Spinal cord (tissue), 9 donors: ENCODE measurements at regions not wholly inside any gene's neighbourhood (a gene's known extent, or its start where the extent isn't known, plus 50 kb on each side); places are given as distances from the start of the nearest gene placed in this dataset.
"Not testable (repeated sequence)": the region's sequence is repeated elsewhere in the genome, so short reads cannot be mapped to it uniquely, and the experiment has no call there.

Source experiments
- DNase-seq, 6 donors: peaks; one replicate each; pipeline versions ENCODE4 v3.0.0 to v3.0.0-alpha.2; 2013 to 2015; ENCODE audit warnings: low spot score in 6 of 6, low read depth in 4 of 6
- H3K27ac ChIP-seq: one replicate; pipeline ENCODE4 v1.5.1; 2013; ENCODE audit warnings: low read depth, low read length, control low read depth
- H3K27me3 ChIP-seq: one replicate; pipeline ENCODE4 v1.6.1; 2013; ENCODE audit warnings: low read length; ENCODE audit not compliant: control insufficient read depth, insufficient read depth
- H3K36me3 ChIP-seq: one replicate; pipeline ENCODE4 v1.6.1; 2013; ENCODE audit warnings: low read length; ENCODE audit not compliant: control insufficient read depth, insufficient read depth
- H3K4me1 ChIP-seq: one replicate; pipeline ENCODE4 v1.6.1; 2013; ENCODE audit warnings: low read length; ENCODE audit not compliant: control insufficient read depth, insufficient read depth
- H3K4me3 ChIP-seq: one replicate; pipeline ENCODE4 v1.5.1; 2013; ENCODE audit warnings: low read depth, low read length, control low read depth
- H3K9me3 ChIP-seq: one replicate; pipeline ENCODE4 v1.6.1; 2013; ENCODE audit warnings: low read length; ENCODE audit not compliant: control insufficient read depth, insufficient read depth
- WGBS: methylation state at CpG from one replicate; pipeline ENCODE4 v1.1.5; 2013; ENCODE audit warnings: missing lambda C conversion rate; ENCODE audit not compliant: insufficient coverage; 5-methylcytosine and 5-hydroxymethylcytosine counted together
- donor health status: healthy.

DNA sequence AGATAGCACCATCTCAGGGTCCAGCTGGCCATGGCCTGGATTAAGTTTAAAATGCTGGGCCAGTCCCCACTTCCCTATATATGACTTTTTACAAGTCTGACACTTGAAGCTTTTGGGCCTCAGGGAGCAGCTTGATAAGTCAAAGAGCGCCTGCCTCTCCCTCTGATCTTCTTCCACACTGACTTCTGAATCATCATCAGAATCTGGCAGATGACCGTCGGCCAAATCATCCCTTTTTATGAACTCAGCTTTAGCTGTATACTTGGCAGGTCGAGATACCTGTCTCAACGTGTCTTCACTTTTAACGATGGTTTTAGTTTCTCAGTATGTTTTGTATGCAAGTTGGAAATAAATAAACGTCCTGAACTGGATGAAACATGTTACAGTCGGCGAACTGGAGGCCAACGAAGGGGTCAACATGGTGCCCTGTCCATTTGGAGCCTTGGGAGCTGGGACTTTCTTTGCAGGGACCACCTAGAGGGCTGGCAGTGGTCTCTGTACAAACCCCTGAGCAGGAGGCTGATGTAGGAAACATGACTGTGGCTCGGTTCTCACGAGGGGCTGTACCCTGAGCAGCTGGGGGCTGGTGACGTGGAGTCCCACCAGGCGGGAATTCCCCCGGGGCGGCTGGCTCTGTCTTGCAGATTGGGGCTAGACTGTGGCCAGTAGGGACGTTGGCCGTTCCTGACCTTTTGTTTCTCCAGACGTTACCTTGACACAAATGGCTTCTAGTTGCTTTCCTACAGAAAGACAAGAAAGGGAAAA is 153.8 kb upstream of the PRKX start:
- H3K27ac ChIP-seq, H3K4me1 ChIP-seq, H3K36me3 ChIP-seq, H3K4me3 ChIP-seq, DNase-seq, H3K27me3 ChIP-seq, H3K9me3 ChIP-seq: not testable (repeated sequence)
- no CpG with 5 or more reads among the region's 19 CpGs for WGBS

DNA sequence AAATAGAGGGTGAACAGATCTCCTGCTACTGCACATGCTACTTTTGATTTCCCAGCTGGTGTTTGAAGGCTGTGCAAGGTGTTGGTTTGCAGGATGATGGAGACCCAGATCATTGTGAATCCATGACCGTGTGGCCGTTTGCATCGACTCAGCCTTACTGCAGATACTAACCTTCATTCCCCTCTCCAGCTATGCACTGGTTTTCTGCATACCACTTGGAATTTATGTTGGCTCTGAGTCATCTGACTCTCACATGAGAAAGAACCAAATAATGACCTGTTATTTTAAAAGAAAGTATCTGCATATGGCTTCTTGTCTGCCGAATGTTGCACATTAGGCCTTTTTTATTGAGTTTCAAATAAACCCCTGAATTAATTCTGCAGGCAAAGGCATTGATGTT is 144.9 kb upstream of the PRKX start:
- H3K27ac ChIP-seq, H3K9me3 ChIP-seq, H3K27me3 ChIP-seq, H3K4me1 ChIP-seq, DNase-seq, H3K36me3 ChIP-seq, H3K4me3 ChIP-seq: not testable (repeated sequence)
- whole genome bisulfite sequencing, result no CpG with 5 or more reads among the region's 4 CpGs

DNA sequence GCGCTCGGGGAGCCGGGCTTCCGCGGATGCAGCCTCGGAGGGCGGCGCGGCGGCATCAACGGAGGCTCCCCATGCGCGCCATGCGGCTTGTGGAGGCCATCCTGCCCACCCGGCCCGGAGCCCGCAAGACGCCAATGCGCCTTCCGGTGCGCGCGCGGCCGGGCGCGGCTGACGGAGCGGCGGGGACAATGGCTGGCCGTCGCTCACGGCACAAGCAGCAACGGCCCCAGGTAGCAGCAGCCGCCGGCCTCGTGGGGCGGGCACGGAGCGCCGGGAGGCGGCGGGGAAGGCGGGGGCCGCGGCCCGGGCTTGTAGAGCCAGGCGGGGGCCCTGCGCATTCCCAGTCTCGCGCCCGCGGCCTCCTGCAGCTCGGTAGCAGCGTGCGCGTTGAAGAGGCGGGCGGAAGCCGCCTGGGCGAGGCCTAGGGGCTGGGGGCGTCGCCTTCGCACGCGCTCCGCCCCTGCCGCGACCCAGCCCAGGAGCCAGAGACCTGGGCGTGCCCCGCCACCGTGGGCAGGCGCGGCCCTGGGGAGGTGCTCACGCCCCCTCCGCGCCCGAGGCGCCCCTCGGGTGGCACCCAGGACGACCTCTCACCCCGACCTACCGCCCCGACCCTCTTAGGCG is 130.2 kb upstream of the PRKX start:
- not testable (repeated sequence) for H3K4me1 ChIP-seq, H3K36me3 ChIP-seq, H3K4me3 ChIP-seq, H3K27ac ChIP-seq, H3K27me3 ChIP-seq, DNase-seq, H3K9me3 ChIP-seq
- no CpG with 5 or more reads among the region's 85 CpGs for WGBS

DNA sequence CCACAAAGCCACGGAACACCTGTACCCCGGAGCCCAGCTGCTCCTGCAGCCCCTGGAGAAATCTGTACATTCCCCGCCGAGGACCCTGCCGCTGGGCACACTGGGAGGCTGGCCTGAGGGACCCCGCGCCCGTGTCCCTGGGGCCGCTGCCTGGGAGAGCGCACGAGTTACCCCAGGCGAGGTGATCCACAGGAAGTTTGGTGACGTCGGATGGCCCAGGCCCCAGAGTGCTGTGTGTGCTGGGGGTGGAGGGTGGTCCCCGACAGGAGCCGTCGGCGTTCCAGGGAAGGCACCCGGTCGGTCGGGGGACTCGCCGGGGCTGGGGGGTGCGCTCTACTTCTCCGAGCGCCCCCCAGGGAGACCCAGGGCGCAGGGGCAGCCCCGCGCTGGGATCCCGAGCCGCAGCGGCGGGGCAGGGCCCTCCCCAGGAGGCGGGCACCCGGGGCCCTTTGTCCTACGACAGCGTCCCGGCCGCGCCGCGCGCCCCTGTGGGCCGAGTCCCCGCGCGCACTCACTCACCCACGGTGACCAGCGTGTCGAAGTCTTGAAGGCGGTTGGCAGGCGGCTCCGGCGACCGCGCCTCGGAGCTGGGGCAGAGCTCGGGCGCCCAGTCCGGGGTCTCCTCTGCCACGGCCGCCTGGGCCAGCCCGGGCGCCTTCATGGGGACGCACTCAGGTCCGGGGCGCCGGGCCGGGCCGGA is 129.5 kb upstream of the PRKX start:
- H3K4me1 ChIP-seq, H3K27me3 ChIP-seq, DNase-seq, H3K9me3 ChIP-seq, H3K27ac ChIP-seq, H3K36me3 ChIP-seq, H3K4me3 ChIP-seq: not testable (repeated sequence)
- no CpG with 5 or more reads among the region's 70 CpGs for WGBS

DNA sequence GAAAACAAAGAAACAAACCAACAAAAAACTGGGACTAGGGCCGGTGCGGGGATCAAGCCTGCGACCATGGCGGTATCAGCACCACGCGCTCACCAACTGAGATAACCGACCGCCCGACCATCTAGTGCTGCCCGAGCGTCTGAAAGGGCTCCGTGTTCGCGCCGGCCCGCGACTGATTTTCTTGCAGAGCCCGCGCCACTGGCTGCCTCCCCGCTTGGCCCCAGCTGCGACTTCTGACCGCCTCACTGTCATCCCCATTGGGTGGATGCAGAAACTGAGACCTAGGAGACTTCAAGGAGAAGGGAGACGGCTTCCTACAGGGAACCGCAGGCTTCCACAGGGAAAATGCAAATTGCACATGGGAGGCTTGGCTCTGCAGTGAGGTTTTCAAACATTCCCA is 125.3 kb upstream of the PRKX start:
- H3K9me3 ChIP-seq, DNase-seq, H3K27ac ChIP-seq, H3K4me1 ChIP-seq, H3K27me3 ChIP-seq, H3K4me3 ChIP-seq, H3K36me3 ChIP-seq: not testable (repeated sequence)
- WGBS, result no CpG with 5 or more reads among the region's 24 CpGs

DNA sequence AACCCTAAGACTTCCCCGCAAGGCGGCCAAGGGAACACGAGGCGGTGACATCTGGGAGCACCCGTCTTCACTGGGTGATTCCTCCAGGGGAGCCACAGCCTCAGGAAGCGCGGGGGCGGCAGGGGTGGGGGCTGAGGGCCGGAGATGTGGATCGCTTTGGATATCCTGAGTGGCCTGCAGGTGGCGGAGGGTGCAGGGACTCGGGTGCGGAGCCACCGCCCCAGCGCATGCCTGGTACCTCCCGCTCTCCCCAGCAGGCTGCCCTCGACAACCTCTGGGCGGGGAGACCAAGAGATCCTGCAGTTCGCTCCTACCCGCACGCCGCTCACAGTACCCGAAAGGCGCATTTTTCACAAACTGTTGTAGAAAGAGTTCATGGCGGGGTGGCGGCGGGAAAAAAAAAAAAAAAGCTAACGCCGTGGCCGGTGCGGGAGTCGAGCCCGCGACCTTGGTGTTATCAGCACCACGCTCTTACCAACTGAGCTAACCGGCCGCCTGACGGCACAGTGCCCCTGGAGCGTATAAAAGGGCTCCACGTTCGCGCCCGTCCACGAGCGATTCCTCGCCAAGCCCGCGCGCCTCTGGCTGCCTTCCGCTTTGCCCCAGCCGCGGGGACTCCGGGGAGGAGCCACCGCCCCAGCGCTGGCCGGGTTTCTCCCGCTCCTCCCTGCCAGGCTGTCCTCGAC is 124.7 kb upstream of the PRKX start:
- not testable (repeated sequence) for H3K27me3 ChIP-seq, H3K4me1 ChIP-seq, H3K36me3 ChIP-seq, H3K27ac ChIP-seq, H3K4me3 ChIP-seq, DNase-seq, H3K9me3 ChIP-seq
- no CpG with 5 or more reads among the region's 58 CpGs for WGBS

DNA sequence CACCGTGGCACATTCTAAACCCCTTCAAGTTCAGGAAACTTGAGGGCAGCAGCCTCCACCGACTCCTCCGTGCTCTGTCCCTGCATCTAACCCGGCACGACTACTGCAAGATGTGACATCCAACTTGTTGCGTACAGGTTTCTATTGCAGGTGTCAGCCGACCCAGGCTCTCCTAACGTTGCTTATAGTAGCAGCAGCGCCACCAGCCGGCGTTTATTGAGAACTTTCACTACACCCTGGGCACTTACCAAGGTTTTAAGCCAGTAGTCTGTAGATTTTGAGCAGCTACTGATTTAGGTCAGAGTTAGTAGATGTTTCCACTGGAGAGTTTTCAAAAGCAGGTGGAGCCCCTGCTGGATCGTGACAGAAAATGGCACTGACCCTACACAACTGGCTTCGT is 123.8 kb upstream of the PRKX start:
- not testable (repeated sequence) for H3K4me1 ChIP-seq, H3K36me3 ChIP-seq, DNase-seq, H3K9me3 ChIP-seq, H3K4me3 ChIP-seq, H3K27me3 ChIP-seq, H3K27ac ChIP-seq
- WGBS, result no CpG with 5 or more reads among the region's 13 CpGs

DNA sequence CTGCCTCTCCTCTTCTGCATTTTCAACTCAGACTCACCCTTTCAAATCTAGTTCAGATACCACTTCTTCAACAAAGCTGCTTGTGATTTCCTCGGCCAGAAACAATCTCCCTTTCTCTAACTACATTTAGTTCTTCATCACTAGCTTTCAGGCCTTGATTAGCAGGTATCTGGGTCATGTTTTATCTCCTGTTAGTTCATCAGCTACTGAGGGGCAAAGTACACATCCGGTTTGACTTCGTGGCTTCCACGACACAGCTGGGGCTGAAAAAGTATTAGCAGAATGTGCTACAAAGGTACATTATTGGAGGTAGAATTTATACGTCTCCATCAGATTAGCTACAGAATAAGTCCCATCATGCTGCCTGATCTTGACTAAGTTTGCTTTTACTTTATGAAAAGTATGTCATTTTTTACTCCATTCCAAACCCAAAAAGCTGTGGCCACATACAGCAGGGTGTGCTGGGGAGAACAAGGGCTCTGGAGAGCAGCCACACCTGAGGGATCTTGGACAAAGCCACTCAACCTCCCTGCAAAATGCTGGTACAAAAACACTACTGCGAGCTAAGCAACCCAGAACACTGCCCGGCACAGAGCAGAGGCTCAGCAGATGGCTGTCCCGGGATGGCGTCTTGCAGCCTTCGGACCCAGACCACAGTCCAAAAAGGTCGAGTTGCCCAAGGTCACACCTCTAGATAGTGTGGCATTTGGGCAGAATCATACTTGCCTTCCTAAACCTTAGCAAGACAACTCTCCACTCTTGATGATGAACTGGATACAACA is 120.5 kb upstream of the PRKX start:
- DNase-seq, H3K4me1 ChIP-seq, H3K36me3 ChIP-seq, H3K9me3 ChIP-seq, H3K27ac ChIP-seq, H3K27me3 ChIP-seq, H3K4me3 ChIP-seq: not testable (repeated sequence)
- WGBS, result no CpG with 5 or more reads among the region's 11 CpGs

DNA sequence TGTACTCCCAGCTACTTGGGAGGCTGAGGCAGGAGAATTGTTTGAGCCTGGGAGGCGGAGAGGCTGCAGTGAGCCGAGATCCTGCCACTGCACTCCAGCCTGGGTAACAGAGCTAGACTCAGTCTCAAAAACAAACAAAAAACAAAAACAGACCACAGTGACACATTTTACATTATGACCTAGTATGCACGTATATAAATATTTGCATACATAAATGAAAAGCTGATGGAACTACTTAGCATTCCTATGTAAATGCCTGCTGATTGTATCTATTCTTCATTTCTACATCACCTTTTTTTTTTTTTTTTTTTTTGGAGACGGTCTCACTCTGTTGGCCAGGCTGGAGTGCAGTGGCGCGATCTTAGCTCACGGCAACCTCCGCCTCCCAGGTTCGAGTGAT is 116.6 kb upstream of the PRKX start:
- H3K4me1 ChIP-seq, H3K36me3 ChIP-seq, H3K4me3 ChIP-seq, H3K27ac ChIP-seq, DNase-seq, H3K27me3 ChIP-seq, H3K9me3 ChIP-seq: not testable (repeated sequence)
- no CpG with 5 or more reads among the region's 9 CpGs for WGBS
